Stimulated activated CD8-positive, alpha-beta memory T cell treated with anti-CD3 and anti-CD28 coated beads, Interleukin-7, amount 100 ng/mL, for 24 hours (primary cell): ENCODE measurements at regions not wholly inside any gene's neighbourhood (a gene's known extent, or its start where the extent isn't known, plus 50 kb on each side); places are given as distances from the start of the nearest gene placed in this dataset.
"Not testable (repeated sequence)": the region's sequence is repeated elsewhere in the genome, so short reads cannot be mapped to it uniquely, and the experiment has no call there.

Experiments used
- DNase-seq: peaks from one replicate; pipeline ENCODE4 v3.0.0-alpha.2; 2020; ENCODE audit warnings: low read depth

GRCh38 chrY:19053806-19054205, 280.3 kb upstream of the HSFY2 start:
- DNase-seq = no peak

GRCh38 chrY:19051021-19051420, 277.5 kb upstream of the HSFY2 start:
- DNase-seq = no peak

GRCh38 chrY:19042984-19043442, 269.5 kb upstream of the HSFY2 start:
- no peak for DNase-seq

- DNase-seq = no peak
Observed at GRCh38 chrY:19042306-19042958, 268.9 kb upstream of the HSFY2 start.

DNA sequence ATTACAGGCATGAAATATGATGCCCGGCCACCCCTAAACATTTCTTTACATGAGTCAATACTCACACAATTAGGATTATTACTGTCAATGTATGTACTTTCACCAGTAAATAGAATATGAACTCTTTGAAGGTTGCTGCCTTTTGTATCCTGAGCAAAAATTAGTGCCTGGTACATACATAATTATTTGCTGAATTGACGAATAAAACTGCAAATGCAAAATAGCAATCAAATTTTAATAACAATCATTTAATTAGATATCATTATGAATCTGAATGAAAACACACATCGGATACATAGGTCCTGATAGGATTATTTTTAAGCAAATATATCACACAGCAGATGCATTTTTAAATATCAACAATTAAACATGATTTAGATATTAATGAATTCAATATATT, 253.1 kb upstream of the HSFY2 start:
- no peak for DNase-seq

DNA sequence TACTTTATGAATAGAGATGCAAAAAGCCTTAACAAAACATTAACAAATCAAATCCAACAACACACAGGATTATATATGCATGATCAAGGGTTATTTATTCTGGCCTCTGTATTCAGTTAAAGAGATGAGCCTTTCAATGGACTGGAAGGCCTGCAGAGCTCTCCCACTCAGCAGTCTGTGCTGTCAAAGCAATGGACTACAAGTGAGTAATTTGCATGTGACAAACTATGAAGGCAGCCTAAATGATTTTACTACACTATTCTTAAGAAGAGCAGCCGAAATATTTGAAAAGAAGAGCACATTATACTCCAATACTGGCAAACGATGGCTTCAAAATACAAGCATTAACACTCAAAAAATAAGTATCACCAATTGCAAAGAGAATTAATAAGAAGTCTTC, 250.4 kb upstream of the HSFY2 start:
- no peak for DNase-seq

DNA sequence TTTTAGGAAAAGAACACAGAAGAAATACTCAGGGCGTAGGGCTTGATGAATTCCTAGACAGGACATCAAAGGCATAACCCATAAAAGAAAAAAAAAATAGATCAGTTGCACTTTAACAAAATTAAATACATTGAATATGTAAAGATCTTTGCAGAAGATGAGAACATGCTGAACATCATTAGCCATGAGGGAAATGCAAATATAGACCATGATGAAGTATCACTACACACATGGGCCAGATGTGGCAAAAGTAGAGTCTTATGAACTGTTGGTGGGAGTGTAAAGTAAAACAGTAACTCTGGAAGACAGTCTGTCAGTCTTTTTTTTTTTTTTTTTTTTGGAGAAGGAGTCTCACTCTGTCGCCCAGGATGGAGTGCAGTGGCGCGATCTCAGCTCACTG, 246.7 kb upstream of the HSFY2 start:
- no peak for DNase-seq

- no peak for DNase-seq
Observed at GRCh38 chrY:19016990-19017389, 243.5 kb upstream of the HSFY2 start.

GRCh38 chrY:19015854-19016253, 242.3 kb upstream of the HSFY2 start:
- no peak for DNase-seq

DNA sequence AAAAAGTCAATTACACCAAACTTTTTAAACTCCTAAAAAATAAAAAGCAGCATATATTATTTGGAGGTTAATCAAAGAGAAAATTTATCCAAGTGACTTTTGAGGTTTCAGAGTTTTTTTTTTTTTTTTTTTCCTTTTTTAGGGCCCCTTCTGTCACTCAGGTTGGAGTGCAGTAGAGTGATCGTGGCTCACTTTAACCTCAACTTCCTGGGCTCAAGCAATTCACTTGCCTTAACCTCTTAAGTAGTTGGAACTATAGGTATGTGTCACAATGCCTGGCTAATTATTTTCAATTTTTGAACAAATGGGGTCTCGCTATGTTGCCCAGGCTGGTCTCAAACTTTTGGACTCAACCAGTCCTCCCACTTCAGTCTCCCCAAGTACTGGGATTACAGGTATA, 241.7 kb upstream of the HSFY2 start:
- no peak for DNase-seq

- DNase-seq = no peak
Observed at GRCh38 chrY:19012985-19013384, 239.4 kb upstream of the HSFY2 start.

- DNase-seq = no peak
Observed at GRCh38 chrY:19011605-19012090, 238.1 kb upstream of the HSFY2 start.

GRCh38 chrY:19006234-19006633, 232.7 kb upstream of the HSFY2 start:
- no peak for DNase-seq

GRCh38 chrY:19005579-19005978, 232.0 kb upstream of the HSFY2 start:
- no peak for DNase-seq

DNA sequence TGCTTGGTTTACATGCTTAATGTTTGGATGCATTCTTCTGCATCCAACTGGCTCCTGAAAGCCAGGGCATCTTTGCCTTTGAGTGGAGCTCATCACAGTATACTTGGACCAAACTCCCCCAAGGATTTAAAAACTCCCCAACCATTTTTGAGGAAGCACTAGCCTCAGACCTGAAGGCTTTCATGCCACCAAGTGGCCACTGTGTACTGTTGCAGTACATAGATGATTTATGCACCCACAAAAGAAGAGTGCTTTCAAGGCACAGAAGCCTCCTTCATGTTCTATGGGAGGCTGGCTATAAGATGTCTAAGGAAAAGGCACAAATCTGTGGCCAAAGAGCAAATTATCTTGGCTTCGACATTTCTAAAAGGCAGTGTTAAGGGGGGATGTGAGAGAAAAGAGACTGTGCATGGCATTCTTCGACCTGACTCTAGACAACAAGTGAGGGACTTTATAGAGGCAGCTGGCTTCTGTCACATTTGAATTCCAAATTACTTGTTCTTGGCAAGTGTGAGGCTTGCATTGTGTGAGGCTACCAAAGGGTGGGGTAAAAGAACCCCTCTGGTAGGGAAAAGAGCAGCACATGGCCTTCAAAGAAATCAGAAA, 224.2 kb upstream of the HSFY2 start:
- DNase-seq = no peak

GRCh38 chrY:18993480-18993879, 219.9 kb upstream of the HSFY2 start:
- no peak for DNase-seq

- DNase-seq = not testable (repeated sequence)
Observed at GRCh38 chrY:18992684-18993083, 219.1 kb upstream of the HSFY2 start.

- no peak for DNase-seq
Observed at GRCh38 chrY:18989356-18989755, 215.8 kb upstream of the HSFY2 start.

DNA sequence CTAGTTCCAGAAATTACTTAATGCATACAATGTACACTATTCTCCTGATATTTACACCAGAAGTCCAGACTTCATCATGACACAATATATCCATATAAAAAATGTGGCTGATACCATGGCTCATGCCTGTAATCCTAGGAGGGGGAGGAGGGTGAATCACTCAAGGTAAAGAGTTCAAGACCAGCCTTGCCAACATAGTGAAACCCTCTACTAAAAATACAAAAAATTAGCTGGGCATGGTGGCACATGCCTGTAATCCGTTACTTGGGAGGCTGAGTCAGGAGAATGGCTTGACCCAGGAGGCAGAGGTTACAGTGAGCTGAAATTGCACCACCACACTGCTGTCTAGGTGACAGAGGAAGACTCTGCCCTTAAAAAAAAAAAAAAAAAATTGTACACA, 192.5 kb upstream of the HSFY2 start:
- DNase-seq = no peak

DNA sequence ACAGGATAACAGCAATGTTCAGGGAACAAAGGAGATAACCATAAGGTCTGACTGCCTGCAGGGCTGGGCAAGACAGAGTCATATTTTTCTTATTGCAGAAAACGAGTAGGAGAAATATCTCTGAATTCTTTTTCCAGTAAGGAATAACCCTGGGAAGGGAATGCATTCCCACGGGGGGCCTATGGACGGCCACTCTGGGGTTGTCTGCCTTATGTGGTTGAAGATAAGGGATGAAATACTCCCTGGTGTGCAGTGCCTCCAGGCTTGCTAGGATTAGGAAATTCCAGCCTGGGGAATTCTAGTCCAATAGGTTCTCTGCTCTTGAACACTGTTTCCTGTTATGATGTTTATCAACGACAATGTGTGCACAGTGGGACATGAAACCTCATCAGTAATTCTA, 185.3 kb upstream of the HSFY2 start:
- no peak for DNase-seq

GRCh38 chrY:18951657-18952435, 178.3 kb upstream of the HSFY2 start:
- DNase-seq = no peak

DNA sequence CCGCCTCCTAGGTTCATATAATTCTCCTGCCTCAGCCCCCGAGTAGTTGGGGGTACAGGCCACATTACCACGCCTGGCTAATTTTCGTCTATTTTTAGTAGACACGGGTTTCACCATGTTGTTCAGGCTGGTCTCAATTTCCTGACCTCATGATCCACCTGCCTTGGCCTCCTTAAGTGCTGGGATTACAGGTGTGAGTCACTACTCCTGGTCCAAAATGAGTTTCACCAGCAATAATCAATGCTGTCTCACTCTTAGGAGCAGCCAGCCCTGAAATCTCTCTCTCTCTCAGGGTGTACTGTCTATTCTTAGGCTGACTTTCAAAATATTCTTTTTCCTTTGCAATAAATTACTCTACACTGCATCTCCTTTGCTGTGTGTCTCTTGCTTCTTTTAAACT, 177.5 kb upstream of the HSFY2 start:
- DNase-seq = no peak

- no peak for DNase-seq
Observed at GRCh38 chrY:18936831-18937230, 163.3 kb upstream of the HSFY2 start.
